Kidney glomerular epithelial cell (primary cell): ENCODE measurements at regions not wholly inside any gene's neighbourhood (a gene's known extent, or its start where the extent isn't known, plus 50 kb on each side); places are given as distances from the start of the nearest gene placed in this dataset.
"Not testable (repeated sequence)": the region's sequence is repeated elsewhere in the genome, so short reads cannot be mapped to it uniquely, and the experiment has no call there.

ENCODE experiments used
- DNase-seq: peaks from one replicate; lab custom pipeline; 2025; lab: John Stamatoyannopoulos, UW

DNA sequence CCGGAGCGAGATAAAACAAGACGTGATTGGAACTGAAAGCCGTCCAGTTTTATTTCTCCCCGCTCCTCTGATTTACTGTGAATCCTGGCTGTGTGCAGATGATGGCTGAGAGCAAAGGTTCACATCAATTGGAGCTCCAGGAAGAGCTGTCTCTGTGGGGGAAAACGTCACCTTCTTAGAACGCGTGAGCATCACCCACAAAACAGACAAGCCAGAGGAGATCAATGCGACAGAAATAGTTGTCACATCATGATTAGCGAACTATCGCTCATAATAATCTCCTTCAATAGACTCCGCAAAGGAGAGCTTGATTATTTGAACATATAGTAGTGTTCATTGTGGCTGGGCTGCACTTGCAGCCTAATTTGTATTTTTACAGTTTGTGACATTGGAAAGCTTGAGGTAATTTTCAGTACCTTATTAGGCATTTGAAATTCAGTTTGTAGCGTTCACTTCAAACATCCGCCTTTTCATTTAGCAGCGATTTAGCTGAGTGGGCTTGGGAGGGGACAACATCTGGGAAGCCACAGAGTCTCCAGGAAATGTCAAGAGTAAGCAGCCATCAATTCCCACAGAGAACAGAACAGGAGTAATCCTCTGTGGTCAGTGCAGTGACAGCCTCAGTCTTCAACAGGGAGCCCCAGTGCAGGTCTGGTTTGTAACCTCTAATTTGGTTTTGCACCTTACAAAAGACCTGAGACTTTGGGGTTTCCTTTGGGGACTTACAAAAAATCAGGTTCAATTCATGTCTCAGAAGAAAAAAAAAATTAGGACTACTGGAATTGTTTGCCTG lies 276.8 kb upstream of the PFKP start:
- DNase-seq: no peak

DNA sequence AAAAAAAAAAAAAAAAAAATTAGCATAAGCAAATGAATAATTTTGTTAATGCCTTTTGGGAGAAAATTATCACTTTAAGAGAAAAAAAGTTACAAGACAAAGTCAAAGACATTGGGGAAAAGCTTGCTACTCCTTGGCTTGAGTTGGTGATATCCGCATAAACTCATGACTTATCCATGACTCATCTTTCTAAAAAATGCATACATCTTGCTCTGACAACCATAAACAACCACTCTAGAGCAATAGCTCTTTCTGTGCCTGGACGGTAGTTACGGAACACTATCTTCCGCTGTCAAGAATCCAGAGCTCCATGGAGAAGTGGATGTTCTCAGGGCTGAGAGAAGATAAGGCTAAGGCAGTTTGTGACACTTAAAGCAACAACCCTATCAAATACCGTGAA lies 281.1 kb upstream of the PFKP start:
- no peak for DNase-seq

DNA sequence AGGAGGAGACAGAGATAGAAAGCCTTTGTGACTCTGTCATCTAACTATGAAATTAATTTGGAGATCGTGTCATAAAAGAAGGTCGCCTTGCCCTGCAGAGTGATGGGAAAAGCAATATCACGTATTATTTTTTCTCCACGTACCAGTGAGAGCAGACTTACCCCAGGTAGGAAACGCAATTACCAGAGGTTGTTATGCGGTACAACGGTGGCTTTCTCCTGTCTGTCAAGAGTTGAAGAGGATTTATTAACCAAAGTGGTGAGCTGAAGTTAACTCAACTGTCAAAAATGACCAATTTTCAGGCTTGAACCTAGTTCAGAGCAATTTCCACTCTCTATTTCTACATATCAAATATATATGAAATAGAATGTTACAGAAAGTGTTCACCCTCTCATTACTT lies 282.6 kb upstream of the PFKP start:
- no peak for DNase-seq

DNA sequence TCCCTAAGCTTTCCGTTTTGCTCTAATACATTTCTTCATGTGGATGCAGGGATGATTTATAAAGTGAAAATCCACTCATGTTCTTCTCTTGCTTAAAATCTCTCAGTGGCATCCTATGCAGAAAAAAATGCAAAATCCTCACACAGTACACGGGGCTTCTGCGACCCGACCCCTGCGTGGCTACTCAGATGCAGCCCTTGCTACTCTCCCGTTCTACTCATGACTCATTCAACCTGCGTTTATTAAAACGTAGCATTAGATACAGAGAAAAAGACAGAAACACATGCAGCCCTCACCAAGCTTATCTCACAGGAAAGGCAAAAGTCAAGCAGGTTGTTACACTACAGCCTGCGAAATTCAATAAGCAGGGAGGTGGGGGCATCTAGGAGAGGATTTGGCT lies 284.4 kb upstream of the PFKP start:
- DNase-seq: no peak

DNA sequence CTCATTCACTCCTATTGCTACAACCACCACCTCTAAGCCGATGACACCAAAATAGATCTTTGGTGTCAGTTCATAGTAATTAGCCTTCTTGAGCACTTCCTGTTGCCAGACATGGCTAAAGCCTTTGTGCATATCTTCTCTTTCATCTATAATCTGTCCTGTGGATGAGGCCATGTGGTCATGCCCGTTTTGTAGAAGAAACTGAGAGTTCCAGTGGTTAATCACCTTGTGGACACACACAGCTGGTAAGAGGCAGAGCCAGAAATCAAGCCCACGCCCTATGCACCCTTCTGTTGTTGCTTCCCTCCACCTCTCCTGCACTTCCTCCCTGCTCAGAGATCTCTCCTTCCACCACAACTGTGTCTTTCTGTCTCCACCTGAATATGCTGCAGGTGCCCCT lies 285.1 kb upstream of the PFKP start:
- no peak for DNase-seq

DNA sequence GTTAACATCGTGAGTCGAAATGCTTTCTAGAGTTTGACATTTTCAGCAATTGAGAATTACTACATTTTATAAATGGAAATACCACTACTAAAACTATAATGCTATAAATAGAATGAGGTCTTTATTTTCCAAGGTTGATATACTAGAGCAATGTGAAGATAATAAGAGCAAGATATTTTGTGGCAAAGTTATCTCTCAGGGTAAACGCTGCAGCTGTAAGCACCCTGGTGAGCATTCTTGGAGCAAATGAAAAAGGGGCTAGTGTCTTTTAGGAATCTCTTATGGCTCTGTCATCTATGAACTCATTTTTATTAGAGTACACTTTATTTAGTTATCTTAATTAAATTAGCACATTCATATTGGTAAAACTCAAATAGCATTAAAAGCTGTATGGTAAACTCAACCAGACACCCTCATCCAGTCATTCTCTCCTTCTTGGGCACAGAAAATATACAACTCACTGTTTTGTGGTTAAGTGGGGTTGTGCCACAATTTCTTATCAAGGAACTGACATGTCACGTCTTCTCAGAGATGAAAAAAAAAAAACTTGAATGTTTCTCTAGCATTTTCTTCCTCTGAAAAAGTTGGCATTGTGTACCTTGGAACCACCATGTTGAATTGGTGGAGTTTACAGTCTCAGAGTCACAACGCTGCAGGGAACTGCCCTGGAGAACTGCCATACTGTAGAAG lies 289.5 kb upstream of the PFKP start:
- DNase-seq: no peak

DNA sequence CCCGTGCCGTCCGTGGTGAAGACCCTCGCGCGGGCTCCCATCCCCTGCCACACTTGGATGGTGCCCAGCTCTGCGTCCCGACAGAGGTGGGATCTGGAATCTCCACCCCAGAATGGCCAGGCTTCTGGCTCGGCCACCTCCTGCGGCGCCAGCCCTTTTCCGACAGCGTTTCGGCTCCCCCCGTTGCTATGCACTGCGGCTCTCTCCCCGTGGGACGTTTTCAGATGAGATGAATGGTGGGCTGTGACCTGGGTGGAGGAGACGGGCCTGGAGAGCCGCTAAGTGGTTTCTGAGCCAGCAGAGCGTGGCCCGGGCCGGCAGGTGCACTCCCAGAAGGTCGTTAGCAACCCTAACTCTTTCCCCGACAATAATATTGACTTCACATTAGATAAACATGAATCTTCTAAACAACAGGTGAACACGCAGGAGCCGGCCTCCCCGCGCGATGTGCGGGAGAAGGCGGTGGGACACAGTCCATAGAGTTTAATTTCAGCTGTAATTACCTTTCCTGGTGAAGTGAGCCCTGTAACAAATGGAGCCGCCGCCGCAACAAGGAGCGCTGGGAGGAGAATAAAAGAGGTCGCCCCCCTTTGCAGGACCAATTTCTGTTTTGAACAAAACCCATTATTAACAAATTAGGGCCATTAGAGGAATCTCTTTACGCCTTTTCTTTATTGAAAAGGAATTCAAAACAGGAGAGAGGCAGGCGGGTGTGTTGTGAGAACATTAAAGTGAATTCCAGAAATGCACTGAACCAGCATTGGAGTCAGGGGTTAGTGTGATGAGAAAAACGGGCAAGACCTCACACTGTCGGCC lies 294.3 kb upstream of the PFKP start:
- DNase-seq: no peak

DNA sequence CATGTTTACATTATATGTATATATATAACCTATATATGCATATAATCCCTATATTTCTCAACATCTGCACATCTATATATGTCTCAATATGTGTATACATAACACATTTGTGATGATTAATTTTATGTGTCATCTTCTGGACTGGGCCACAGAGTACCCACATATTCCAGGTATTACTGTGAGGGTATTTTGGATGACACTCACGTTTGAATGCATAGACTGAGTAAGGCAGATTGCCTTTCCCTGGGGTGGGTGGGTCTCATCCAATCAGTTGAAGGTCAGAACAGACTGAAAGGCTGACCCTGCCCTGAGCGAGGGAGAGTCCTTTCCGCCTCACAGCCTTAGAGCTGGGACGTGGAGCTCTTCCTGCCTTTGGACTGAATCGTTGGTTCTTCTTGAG lies 295.2 kb upstream of the PFKP start:
- no peak for DNase-seq

DNA sequence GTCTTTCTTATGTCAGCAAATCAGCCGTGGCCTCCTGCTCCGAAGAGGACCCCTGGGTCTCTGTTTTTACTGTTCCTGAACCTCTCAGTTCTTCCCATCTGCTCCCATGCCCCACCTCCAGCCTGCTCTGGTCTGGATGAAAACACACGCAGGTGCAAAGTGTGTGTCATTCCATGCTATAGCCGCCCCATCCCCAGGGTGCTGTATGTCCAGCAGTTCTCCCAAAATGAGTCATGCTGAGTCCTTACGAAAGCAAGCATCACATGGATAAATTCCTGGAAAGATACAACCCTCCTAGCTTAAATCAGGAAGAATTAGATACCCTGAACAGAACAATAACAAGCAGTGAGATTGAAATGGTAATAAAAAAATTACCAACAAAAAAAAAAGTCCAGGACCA lies 300.1 kb upstream of the PFKP start:
- not testable (repeated sequence) for DNase-seq

DNA sequence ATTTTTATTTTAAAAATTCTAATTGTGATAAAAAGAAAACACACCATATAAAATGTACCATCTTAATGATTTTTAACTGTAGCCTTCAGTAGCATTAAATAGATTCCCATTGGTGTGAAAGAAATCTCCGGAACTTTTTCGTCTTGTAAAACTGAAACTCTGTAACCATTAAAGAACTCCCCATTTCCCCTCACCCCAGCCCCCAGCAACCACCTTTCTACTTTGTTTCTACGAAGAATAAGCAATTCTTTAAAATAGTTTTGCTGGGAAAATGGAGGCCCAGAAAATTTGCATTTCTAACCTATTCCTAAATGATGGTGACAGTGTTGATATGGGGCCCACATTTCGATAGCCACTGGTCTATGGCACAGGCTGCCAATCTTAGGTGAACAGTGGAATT lies 305.4 kb upstream of the PFKP start:
- no peak for DNase-seq

DNA sequence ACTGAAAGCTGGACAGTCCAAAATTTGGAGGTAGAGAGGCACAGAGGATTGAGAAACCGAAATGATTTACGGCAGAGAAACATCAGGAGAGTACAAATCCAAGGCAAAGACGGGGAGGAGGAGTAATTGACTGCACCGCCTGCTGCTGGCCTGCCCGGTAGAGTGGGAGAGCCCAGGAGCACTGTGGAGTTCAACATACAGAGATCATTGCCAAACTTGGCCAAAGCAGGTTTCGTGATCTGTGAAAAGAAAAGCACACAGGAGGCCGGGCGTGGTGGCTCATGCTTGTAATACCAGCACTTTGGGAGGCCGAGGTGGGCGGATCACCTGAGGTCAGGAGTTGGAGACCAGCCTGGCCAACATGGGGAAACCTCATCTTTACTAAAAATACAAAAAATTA lies 306.0 kb upstream of the PFKP start:
- no peak for DNase-seq

DNA sequence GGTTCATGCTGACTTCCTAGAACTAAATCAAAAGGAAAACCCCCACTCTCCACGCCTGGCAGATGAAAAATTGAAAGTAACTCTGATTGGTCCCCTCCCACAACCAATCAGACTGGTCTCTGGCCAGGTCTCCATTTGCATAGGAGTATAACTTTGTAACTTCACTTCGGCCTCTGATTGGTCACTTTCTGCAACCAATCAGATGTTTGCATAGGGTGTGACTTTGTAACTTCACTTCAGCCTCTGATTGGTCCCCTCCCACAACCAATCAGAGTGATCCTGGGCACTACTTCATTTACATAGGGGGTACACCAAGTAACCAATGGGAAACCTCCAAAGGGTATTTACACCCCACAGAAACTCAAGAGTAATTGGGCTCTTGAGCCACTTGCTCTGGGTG lies 306.6 kb upstream of the PFKP start:
- no peak for DNase-seq

DNA sequence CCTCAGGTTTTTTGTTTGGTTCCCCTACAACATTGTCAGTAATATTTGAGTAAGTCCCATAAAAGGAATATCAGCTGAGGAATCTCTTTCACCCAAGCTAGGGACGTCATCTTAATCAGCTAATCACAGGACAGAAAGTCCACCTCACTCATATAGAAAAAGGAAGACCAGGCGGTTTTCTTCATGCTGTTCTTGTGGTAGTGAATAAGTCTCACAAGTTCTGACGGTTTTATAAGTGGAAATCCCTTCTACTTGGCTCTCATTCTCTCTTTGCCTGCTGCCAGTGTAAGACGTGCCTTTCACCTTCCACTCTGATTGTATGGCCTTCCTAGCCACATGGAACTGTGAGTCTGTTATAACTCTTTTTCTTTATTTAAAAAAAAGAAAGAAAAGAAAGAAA lies 308.1 kb upstream of the PFKP start:
- DNase-seq: no peak

DNA sequence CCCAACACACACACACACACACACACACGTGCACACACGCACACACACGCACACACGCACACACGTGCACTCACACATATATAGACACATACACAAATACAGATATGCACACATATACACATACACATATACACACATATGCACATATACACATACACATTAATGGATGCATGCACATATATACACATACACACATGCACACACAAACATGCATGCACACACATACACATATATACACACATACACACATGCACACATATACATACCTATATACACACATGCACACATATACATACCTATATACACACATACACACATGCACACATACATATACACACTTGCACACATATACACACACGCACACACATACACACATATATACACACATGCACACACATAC lies 312.4 kb upstream of the PFKP start:
- no peak for DNase-seq

DNA sequence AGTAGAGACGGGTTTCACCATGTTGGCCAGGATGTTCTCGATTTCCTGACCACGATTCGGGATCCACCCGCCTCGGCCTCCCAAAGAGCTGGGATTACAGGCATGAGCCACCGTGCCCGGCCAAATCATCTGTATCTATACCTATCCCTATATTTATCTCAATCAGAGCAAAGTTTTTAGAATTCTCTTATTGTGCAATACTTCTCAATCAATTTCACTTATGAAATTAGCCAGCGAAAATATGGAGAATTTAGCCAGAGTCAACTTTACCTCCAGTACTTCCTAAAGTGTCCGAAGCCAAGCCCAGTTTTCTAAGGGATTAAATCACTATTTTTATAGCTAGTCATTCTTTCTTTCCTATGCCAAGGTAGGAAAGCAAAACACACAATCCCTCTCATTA lies 319.1 kb upstream of the PFKP start:
- DNase-seq: no peak

DNA sequence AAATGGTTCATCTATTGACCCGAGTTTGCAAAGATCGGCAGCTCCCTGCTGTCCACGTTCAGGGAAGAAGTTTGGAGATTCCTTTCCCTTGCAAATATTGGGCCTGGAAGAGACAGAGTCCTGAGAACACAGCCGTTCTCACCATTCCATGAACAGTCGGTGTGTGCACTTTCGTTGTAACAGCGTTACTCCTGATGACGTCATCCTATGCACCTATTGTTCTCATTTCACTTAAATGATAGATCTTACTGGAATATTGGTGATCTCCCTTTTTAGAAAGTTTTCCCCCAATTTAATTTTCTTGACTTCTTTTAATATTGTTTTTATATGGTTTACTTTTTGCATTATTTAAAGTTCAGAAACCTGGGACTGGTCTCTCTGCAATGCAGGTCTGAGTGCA lies 320.7 kb upstream of the PFKP start:
- no peak for DNase-seq

DNA sequence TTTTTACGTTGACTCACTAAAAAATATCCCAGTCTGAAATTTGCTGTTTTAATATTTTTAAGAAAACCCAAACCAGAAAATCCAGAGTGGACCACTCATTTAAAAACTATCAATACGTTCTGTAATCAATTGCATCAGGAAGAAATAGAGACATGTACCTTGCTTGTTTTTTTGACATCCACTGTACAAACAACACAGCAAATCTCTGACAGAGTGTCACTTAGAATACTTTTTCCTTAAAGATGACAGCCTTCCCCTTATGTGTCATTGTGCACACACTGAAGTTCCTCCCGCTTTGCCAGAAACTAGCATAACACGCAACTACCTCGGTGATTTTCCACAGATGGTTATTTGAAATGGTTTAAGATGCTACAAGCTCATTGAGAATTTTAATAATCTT lies 321.7 kb upstream of the PFKP start:
- no peak for DNase-seq

DNA sequence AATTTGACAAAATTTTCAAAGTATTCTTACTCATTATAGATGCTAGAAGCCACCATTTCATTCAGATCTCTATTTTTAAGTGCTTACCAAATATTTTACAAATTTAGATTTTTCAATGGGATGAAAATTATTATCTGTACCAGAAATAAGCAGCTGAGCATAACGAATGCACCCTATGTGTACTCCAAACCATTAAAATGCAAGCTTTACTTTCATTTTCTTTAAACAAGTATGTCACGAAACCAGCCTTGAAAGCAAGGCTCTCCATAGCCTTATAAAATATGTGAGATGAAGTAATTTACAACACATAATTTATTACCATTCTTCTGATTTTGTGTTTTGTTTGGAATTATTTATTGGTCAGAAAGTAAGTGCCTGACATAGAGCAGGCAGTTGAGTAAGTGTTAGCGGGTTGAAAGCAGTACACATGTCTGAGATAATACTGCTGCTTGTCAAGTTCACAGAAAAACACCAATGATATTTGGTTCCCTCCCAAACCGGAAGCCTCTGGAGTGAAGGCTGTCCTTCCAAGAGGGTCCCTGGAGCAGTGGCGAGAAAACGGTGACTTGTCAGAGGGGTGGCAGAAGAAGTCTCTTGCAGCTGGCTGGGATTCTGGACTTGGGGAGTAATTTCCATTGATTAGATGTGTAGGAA lies 322.7 kb upstream of the PFKP start:
- DNase-seq: no peak

DNA sequence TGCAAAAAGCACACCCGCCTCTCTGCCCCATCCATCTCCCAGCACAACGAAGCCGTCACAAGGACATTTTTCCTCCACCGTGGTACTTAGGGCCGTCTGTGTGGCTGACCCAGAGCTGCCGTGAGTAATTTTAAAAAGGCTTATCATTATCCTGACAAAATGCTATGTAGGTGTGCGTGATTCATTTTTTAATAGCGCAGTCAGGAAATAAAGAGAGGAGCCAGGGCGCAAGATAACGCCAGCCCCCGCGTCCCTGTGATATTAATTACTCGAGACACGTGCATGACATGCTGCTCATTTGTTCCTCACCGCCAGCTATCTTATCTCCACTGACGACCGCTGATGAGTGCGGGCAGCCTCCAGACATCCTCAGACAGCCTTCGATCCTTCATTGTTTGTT lies 332.7 kb upstream of the PFKP start:
- no peak for DNase-seq

DNA sequence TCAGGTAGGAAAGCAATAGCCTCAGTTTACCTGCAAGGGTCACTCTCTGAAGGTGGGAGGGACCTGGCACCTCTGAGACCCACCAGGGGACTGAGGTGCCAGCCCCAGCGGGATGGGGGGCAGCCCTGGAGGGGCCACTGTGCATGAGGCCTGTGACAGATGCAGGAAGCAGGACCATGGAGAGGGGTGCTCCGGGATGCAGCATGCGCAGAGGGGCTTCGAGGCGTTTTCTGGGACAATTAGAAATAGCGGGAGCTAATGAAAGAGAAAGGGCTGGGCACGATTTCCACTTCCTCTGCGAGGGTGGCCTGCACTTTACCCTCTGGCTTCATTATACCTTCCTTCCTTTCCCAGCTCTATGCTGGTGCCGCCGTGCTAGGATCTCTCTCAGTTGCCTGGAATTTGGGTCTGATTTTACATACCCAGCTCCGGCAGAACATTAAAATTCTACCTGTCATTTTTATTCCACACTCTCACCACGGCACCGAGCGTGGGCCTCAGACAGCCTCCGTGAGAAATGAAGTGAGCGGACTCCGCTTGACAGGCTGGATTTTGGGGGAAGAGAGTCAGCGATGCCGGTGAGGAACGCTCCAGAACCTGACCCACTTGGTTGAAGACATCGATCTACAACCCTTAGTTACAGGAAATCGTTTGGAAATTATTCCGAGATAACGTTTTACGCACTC lies 333.9 kb upstream of the PFKP start:
- DNase-seq: no peak

DNA sequence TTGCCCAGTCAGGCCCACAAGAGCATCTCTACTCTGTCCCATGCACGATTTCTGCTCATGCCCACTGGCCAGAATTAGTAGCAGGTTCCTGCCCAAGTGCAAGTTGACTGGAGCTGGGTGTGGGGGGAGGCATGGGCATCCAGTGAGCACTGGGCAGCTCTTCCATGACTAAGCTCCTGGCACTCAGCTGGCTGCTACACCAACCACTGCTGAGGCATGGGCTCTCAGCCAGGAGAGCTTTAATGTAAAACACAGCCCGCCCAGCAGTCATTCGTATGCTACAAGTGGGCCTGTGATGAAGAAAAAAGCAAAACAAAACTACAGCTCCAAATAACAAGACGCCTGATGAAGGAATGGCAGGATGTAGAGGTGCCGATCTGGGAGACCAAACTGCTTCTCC lies 335.4 kb upstream of the PFKP start:
- no peak for DNase-seq

DNA sequence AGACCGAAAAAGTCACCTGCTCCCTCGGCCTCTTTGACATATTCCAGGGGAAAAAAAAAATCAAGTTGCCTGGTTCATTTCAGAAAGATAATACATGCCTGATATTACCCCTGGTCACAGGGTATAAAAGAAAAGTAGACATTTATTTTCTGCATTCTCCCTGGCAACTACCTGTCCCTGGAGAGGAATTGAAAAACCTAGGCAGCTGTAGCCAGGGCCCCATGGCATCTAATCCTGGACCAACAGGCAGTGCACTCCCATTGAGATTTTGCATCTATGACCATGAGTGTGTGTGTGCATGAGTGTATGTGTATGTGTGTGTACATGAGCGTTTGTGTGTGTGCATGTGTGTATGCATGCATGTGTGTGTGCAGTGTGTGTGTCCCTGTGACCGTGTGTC lies 338.2 kb upstream of the PFKP start:
- DNase-seq: no peak
